GM21717 (cell line): ENCODE measurements at regions not wholly inside any gene's neighbourhood (a gene's known extent, or its start where the extent isn't known, plus 50 kb on each side); places are given as distances from the start of the nearest gene placed in this dataset.
"Not testable (repeated sequence)": the region's sequence is repeated elsewhere in the genome, so short reads cannot be mapped to it uniquely, and the experiment has no call there.

Source experiments
- ATAC-seq: cut with Tn5 transposase; IDR thresholded peaks from one replicate; pipeline ENCODE4 v1.9.1; 2021; ENCODE audit warnings: mild to moderate bottlenecking, moderate library complexity; ENCODE audit not compliant: unreplicated experiment

DNA sequence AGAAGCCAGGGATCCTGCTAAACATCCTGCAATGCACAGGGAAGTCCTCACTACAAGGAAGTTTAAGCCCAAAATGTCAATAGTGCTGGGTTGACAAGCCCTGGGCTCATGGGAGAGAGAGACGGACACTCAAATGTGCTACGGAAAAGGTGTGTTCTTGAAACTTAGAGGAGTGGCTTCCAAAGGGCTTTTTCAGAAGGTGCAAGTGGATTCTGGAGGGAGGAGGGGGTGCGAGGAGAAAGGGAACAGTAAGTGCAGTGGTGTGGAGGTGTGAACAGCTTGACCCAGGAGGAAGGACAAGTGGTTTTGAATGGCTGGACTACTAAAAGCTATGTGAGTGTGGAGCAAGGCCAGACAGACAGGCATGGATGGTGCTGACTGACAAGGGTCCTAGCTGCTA is 50.4 kb upstream of the CECR2 start:
- no peak for ATAC-seq

DNA sequence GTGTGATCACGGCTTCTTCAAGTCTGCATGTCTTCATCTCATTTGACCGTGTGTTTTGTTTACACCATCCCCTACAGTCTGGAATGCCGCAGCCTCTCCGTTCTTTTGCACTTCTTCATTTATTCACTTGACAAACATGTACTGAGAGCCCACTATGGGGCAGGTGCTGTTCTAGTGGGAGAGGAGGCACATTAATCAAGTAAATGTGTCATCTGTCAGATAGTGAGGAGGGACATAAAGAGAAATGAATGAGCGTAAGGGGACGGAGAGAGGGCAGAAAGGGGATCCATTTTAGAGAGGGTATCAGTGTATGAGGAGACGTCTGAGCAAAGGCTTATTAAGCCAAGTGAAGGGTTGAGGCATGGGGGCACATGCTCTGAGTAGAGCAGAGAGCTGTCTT is 54.0 kb upstream of the CECR2 start:
- no peak for ATAC-seq

DNA sequence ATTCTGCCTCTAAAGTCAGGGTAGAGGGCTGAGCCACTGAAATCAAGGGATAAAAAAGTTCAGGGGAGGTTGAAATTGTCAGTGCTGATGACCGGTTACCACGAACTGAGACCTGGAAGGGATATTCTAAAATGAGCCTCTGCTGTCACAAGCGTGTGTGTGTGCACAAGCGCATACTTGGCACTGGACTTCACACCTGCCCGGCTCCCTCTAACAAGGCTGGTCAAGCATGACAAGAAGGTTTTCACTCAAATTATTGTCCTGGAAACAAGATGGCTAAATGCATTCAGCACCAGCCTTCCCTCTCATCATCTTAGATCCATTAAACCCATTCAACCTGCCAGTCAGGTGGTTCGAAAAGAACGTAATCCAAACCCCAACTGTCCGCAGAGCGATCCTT is 54.8 kb upstream of the CECR2 start:
- no peak for ATAC-seq

DNA sequence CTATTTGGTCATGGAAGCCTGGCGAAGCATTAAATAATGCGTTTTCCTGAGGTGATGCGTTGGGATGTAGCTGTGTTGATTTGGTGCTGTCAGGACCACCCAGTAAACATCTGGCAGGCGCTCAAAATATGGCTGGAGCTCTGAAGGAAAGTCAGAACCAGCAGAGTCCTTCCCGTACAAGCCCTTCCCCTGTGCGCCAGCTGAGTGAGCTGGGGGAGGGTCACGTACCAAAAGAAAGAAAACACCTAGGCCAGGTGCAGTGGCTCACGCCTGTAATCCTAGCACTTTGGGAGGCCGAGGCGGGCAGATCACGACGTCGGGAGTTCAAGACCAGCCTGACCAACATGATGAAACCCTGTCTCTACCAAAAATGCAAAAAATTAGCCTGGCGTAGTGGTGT is 55.6 kb upstream of the CECR2 start:
- no peak for ATAC-seq

DNA sequence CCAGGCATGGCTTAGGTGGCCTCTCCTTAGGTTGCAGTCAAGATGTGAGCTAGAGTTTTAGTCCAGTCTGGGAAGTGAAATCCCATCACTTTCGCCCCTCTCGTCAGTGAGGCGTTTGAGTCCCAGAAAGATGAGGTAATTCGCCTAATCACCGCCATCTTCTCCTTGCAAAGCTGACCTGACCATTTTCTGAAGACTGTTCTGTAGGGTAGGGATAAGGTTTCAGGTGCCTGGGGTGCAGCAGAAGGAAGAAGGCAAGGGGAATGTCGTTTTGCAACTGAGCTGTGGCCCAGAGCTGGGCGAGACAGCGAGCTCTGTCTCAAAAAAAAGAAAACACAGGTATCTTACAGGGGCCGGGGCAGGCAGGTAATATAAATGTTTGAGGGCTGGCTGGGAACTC is 61.7 kb upstream of the CECR2 start:
- ATAC-seq, result no peak

DNA sequence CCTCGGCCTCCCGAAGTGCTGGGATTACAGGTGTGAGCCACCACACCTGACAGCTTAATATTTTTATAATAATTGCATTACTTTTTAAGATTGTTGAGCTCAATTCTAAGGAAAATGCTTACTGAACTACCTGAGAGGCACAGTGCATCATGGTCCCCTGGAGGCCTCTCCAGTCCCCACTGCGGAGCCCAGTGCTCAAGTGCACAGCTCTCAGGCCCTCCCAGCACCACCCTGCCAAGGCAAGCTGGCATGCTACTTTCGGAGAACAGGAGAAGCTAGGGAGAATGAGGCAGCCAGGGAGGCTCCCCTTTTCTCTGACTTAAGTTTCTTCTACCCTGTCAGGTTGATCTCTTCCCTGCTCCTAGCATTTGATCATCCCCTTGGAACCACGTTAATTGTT is 64.2 kb upstream of the CECR2 start:
- ATAC-seq, result no peak

DNA sequence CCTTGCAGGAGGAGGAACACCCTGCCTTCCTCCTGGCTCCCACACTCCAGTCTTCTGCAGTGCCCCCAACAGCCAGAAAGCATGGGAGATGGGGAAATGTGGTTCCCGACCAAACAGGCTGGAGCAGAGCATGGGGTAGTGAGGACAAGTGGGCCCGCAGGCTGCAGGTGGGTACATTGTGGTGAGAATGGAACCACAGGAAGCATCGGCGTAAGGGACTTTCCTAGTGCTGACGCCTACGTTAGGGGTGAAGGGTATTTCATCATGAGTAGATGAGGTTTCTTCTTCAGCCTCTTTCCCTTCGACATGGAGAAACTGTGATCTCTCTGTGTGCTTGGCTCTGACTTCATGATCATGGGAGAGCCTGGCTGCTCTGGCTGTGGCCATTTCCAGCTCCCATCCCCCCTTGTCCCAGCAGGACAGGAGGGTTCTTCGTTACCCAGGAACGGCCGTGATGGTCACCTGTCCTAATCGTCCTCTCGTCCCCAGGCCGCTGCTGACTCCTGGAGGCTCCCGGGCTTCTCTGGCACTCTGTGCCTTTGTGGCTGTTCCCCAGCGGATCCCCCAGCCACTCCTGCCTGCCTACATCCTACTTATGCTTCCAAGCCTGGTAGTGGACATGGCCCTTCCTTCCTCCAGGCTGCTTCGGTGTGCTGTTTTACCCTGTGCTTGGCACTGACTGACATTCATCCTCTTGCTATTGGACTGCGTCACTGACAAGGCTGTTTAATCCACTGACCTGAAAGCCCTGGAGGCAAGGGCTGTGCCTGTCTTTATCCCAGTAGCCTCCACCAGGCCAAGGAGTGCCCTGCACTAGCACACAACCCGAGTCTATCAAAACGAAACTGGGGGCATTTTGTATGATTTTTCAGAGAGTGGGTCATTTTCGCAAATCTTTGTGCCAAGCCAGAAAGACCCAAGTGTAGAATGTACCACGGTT is 65.2 kb upstream of the CECR2 start:
- ATAC-seq, result peak; percentile 80

DNA sequence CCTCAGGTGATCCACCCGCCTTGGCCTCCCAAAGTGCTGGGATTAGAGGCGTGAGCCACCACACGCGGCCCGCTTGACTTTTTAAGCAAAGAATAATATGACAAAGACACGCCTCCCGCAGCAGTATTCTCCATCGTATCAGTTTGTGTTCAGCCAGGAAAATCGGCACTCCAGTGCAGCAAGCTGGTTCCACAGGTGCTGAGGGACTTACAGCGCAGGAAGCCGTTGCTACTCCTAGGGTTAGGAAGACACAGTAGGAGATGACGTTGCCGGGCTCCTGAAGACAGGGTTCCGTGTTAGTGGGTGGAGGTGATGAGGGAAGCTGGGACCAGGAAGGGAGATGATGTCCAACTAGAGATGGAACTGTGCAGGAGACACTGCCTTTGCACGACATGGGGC is 65.8 kb upstream of the CECR2 start:
- no peak for ATAC-seq

DNA sequence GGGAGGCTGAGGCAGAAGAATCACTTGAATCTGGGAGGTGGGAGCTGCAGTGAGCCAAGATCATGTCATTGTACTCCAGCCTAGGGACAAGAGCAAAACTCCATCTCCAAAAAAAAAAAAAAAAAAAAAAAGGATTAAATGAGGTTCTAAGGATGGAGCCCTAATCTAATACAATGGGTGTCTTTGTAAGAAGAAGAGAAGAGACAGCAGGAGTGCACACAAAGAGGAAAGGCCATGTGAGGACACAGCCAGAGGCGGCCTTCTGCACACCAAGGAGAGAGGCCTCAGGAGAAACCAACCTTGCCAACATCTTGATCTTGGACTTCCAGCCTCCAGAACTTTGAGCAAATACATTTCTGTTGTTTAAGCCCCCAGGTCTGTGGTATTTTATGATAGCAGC is 66.6 kb upstream of the CECR2 start:
- ATAC-seq, result no peak

DNA sequence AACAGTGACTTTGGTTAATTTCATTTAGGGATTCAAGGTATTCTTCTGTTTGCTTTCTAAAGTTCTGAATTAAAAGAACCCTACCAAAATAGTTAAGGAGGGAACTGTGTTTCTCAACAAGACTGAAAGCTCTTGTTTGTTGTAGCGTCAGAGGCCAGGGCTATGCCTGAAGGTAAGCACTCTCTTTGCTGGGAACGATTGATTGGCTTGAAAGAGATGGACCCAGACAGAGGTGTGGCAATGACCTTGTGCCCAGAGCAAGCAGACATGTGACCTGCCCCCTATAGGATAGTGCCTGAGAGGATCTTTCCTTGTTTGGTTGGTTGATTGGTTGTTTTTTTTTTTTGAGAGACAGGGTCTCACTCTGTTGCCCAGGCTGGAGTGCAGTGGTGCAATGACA is 68.3 kb upstream of the CECR2 start:
- ATAC-seq, result no peak

DNA sequence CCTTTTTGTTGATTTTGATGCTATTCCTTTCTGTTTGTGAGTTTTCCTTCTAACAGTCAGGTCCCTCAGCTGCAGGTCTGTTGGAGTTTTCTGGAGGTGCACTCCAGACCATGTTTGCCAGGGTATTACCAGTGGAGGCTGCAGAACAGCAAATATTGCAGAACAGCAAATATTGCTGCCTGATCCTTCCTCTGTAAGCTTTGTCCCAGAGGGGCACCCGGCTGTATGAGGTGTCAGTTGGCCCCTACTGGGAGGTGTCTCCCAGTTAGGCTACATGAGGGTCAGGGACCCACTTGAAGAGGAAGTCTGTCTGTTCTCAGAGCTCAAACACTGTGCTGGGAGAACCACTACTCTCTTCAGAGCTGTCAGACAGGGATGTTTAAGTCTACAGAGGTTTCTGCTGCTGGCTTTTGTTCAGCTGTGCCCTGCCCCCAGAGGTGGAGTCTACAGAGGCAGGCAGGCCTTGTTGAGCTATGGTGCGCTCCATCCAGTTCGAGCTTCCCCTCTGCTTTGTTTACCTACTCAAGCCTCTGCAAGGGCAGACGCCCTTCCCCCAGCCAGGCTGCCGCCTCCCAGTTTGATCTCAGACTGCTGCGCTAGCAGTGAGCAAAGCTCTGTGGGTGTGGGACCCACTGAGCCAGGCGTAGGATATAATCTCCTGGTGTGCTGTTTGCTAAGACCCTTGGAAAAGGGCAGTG is 70.3 kb upstream of the CECR2 start:
- not testable (repeated sequence) for ATAC-seq

DNA sequence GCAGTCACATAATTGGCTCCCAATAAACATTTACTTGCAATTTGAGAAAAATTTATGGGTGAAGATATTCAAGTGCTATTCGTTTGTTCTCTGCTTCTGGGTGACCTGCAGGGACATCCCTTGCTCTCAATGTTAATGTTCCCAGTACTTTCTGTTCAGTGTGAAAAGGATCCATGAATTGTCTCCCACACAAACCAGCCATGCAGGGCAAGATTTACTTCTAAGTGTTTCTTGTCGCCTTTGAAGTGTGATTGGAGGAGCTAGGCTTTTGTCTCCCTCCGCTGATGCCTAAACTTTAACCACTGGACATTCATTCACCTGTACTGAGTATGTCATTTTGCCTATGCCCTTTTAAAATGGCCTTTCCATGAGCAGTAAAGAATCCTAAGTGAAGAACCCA is 66.4 kb upstream of the ADA2 start:
- no peak for ATAC-seq

DNA sequence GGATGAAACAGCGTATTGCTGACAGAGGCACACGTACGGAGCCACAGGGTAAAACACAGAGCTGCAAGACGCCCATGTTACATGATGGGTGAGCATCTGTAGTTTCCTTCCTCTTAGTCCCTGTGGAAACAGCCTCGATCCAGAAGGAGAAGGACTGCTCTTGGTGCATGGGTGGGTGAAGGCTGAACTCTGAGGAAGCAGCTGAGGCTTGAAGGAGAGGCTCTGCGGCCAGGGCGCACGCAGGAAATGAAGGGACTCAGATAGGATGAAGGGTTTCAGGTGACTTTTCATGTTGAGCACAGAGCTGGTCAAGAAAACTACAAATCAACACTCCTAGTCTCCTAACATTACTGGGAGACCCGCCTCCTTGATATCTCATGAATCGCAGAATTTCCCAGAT is 65.7 kb upstream of the ADA2 start:
- no peak for ATAC-seq

DNA sequence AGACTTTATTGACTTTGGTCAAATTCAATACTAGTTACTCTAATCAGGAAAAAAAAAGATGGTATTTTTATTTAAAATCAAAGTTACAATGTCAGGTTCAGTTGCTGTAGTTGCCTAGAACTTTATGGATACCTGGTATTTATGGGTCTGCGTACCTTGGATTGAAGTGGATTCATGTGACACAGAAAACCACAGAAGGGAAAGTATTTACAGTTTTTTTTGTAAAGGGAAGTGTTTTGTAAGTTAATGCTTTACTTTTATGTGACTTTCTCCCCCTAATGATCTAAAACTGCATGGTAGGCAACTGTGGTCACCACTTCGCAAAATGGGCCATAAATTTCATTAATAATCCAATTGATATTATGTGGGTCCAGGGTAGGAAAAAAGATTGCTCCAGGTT is 65.2 kb upstream of the ADA2 start:
- no peak for ATAC-seq

DNA sequence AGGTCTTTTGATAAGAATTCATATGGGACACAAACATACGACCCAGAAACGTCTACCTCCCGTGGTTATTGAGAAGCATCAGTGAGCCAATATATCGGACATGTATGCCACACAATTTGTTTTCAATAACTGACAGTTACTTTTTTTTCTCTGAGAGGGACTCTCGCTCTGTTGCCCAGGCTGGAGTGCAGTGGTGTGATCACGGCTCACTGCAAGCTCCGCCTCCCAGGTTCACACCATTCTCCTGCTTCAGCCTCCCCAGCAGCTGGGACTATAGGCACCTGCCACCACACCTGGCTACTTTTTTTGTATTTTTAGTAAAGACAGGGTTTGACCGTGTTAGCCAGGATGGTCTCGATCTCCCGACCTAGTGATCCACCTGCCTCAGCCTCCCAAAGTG is 64.6 kb upstream of the ADA2 start:
- not testable (repeated sequence) for ATAC-seq

DNA sequence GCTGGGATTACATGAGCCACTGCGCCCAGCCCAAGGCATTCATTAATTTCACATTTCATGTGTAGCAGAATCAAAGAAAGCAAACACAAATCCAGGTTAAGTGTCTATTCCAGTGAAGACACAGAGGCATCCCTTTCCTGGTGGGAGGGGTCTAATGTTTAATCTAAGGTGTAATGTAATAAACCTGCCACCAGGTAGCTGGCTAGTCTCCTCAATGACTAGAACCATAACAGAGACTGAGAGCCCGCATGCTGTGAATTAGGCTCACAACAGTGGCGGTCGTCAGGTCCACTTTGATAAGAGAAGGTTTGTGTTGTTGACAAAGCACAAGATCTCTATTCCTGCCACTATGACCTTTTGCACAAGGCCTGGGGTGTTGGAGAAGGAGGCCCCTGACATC is 64.2 kb upstream of the ADA2 start:
- ATAC-seq, result no peak

DNA sequence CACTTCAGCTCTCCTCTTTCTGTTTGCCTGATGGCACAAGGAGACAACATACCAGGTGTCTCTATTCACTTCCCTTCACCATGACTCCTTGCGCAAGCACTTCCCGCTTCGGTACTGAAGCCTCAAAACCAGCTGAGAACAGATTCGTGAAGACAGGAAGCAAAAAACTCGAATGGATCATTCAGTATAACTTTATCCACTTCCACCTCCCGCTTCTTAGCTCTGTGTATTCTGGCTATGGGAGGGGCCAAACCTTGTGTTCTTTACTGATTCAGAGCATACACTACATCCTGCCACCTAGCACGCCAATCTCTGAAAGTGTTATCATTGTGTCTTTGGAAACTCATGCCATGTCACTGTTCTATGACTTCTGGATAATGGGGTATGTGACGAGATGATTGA is 62.2 kb upstream of the ADA2 start:
- ATAC-seq, result no peak

DNA sequence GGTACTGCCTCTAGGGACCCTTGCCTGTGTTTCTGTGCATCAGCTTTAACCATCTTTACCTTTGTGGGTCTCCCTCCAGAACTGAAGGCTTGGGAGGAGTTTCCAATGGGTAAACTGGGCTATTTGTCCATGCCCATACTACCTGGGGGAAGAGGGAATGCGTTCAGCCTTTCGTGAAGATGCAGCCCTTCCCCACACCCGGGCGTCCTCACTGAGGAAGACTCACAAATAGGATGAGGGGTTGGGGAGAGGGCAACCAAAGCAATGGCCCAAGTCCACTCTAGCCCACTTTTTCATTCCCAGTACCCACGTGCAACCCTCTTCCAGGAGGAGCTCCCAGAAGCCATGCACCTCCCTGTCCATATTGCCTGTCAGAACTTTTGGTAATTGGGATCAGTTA is 61.8 kb upstream of the ADA2 start:
- no peak for ATAC-seq

DNA sequence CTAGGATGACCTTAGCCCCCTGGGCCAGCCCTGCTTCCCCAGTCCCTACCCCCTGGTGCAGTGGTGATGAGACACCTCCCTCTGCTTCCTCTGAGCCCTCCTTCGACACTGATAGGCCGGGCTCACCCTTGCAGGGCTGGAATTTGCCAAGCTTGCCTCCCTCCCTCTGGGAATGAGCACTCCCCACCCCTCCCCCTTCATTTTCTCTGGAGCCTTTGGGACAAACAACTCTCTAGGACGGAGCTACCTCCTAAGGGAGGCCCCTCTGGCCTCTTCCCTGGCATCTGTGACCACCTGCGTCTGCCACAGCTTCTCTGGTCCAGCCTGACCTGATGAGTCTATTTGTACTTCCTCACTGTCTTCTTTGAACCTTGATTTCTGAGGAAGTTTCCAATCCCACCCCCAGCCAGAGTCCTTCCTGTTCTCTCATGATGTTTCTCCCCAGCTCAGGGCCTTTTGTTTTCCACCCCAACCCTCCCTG is 53.3 kb upstream of the ADA2 start:
- no peak for ATAC-seq

DNA sequence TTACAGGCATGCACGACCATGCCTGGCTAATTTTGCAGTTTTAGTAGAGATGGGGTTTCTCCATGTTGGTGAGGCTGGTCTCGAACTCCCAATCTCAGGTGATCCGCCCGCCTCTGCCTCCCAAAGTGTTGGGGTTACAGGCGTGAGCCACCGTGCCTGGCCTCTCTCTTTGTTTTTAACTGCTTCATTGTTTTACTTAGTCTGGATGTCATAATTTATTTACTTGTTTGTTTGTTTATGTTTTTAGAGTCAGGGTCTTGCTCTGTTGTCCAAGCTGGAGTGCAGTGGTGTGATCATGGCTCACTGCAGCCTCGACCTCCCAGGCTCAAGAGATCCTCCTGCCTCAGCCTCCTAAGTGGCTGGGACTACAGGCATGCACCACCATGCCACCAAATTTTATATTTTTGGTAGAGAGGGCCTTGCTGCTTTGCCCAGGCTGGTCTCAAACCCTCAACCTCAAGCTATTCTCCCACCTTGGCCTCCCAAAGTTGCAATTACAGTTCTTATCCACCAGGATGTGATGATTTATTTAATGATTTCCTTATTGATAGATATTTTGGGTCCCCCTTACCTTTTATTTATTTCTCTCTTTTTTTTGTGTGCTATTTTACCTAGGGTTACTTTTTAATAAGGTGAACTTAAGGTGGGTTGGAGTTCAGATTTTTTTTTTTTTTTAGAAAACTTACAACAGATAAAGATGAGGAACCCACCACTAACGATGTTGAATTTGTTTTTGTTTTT is 52.6 kb upstream of the ADA2 start:
- no peak for ATAC-seq

DNA sequence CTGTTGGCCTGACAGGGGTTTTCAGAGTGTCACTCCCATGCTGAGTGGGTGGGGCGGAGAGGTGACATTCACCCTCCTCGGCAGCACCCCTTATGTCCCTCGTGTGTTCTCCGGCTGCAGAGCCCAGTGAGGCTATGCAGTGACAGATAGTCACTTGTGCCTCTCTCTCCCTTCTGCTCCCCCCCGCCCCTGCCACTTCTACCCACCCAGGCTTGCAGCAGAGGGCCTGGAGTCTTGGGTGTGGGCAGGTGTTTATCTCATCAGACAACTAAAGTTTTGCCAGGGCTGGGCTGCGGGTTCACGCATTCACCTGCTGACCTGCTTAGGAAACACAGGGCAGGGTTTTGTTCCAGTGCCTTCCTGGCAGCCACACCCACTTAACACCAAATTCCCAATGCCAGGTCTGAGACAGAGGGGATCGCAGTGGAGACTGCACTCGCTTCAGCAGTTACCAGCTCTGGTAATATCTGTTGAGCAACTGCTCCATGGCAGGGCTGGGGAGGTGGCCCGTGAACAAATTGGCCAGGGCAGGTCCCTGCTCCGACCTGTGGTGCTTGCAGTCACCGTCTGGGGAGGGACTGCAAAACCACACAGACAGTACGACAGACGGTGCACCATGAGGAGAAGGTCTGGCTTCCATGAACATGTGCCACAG is 50.5 kb upstream of the ADA2 start:
- no peak for ATAC-seq
